IPS DF 19.7 (cell line): ENCODE measurements at regions not wholly inside any gene's neighbourhood (a gene's known extent, or its start where the extent isn't known, plus 50 kb on each side); places are given as distances from the start of the nearest gene placed in this dataset.
"Not testable (repeated sequence)": the region's sequence is repeated elsewhere in the genome, so short reads cannot be mapped to it uniquely, and the experiment has no call there.

ENCODE experiments used
- DNase-seq: peaks from one replicate; pipeline ENCODE4 v3.0.0-alpha.2; 2013; ENCODE audit warnings: low read depth, low spot score

- no peak for DNase-seq
Observed at GRCh38 chr5:32928761-32929160, 217.6 kb downstream of the NPR3 start.

GRCh38 chr5:32931438-32931837 is 220.3 kb downstream of the NPR3 start:
- DNase-seq: not testable (repeated sequence)

- no peak for DNase-seq
Observed at GRCh38 chr5:32932241-32932935, 221.3 kb downstream of the NPR3 start.

GRCh38 chr5:32933692-32934091 is 222.6 kb downstream of the NPR3 start:
- DNase-seq: no peak

GRCh38 chr5:32934529-32934928 is 223.4 kb downstream of the NPR3 start:
- no peak for DNase-seq

- no peak for DNase-seq
Observed at GRCh38 chr5:32935283-32935682, 224.2 kb downstream of the NPR3 start.

GRCh38 chr5:32936329-32936728 is 225.2 kb downstream of the NPR3 start:
- DNase-seq: no peak

- peak; percentile 38 for DNase-seq
Observed at GRCh38 chr5:32942225-32942989, 231.3 kb downstream of the NPR3 start.

GRCh38 chr5:32949286-32949970 is 238.3 kb downstream of the NPR3 start:
- no peak for DNase-seq

GRCh38 chr5:32951003-32951402 is 239.9 kb downstream of the NPR3 start:
- no peak for DNase-seq

- no peak for DNase-seq
Observed at GRCh38 chr5:32951878-32952277, 240.8 kb downstream of the NPR3 start.

GRCh38 chr5:32952421-32952820 is 241.3 kb downstream of the NPR3 start:
- not testable (repeated sequence) for DNase-seq

GRCh38 chr5:32953694-32954093 is 242.6 kb downstream of the NPR3 start:
- DNase-seq: no peak

- DNase-seq: no peak
Observed at GRCh38 chr5:32955814-32956213, 244.7 kb downstream of the NPR3 start.

- no peak for DNase-seq
Observed at GRCh38 chr5:32960340-32961058, 249.4 kb downstream of the NPR3 start.

GRCh38 chr5:32961059-32961415 is 249.9 kb downstream of the NPR3 start:
- no peak for DNase-seq

- DNase-seq: peak; percentile 12
Observed at GRCh38 chr5:32964261-32964660, 253.1 kb downstream of the NPR3 start.

GRCh38 chr5:32973646-32974045 is 262.5 kb downstream of the NPR3 start:
- DNase-seq: no peak

GRCh38 chr5:32975656-32976375 is 264.7 kb downstream of the NPR3 start:
- no peak for DNase-seq

GRCh38 chr5:32981061-32981460 is 269.9 kb downstream of the NPR3 start:
- no peak for DNase-seq

- DNase-seq: no peak
Observed at GRCh38 chr5:32984851-32985610, 273.9 kb downstream of the NPR3 start.
